KMS-11 (cell line): ENCODE measurements at regions not wholly inside any gene's neighbourhood (a gene's known extent, or its start where the extent isn't known, plus 50 kb on each side); places are given as distances from the start of the nearest gene placed in this dataset.

Experiments used
- H2AFZ ChIP-seq: fragments of 200-600 bp; sonication (generic); 2 replicates; pipeline ENCODE4 v1.6.1; 2016; ENCODE audit warnings: antibody characterized with exemption, mixed run types, low read depth
- H3K27ac ChIP-seq: fragments of 200-600 bp; sonication (generic); 2 replicates; pipeline ENCODE4 v1.6.1; 2016; ENCODE audit warnings: mild to moderate bottlenecking, mixed run types
- H3K27me3 ChIP-seq: fragments of 200-600 bp; sonication (generic); 2 replicates; pipeline ENCODE4 v1.6.1; 2017; ENCODE audit warnings: mild to moderate bottlenecking, low read depth, mixed run types, moderate library complexity; ENCODE audit not compliant: insufficient read depth
- H3K36me3 ChIP-seq: fragments of 200-600 bp; sonication (generic); 2 replicates; pipeline ENCODE4 v1.6.1; 2017; ENCODE audit warnings: mild to moderate bottlenecking, mixed run types; ENCODE audit not compliant: insufficient read depth
- H3K4me1 ChIP-seq: fragments of 200-600 bp; sonication (generic); 2 replicates; pipeline ENCODE4 v1.6.1; 2016; ENCODE audit warnings: mild to moderate bottlenecking, low read depth, mixed run types; ENCODE audit not compliant: poor library complexity, severe bottlenecking
- H3K4me2 ChIP-seq: fragments of 200-600 bp; sonication (generic); 2 replicates; pipeline ENCODE4 v1.7.0; 2016; ENCODE audit warnings: mild to moderate bottlenecking, mixed run types
- H3K4me3 ChIP-seq: fragments of 200-600 bp; sonication (generic); IDR thresholded peaks from 2 replicates; pipeline ENCODE4 v1.6.1; 2017; ENCODE audit warnings: low read depth, low read length, mixed read lengths; ENCODE audit not compliant: insufficient read depth
- H3K79me2 ChIP-seq: fragments of 200-600 bp; sonication (generic); 2 replicates; pipeline ENCODE4 v1.6.1; 2016; ENCODE audit warnings: low read depth, mixed run types; ENCODE audit not compliant: insufficient read depth
- H3K9ac ChIP-seq: fragments of 200-600 bp; sonication (generic); 2 replicates; pipeline ENCODE4 v1.6.1; 2016; ENCODE audit warnings: mild to moderate bottlenecking, mixed run types
- H4K20me1 ChIP-seq: fragments of 200-600 bp; sonication (generic); 2 replicates; pipeline ENCODE4 v1.6.1; 2016; ENCODE audit warnings: mild to moderate bottlenecking, mixed run types; ENCODE audit not compliant: insufficient read depth
- TF ChIP-seq, protein P1 (sequence below): fragments of 200-600 bp; sonication (generic); conservative IDR thresholded peaks from 2 replicates; pipeline ENCODE4 v1.6.1; 2017; ENCODE audit warnings: low read depth, mild to moderate bottlenecking, antibody characterized with exemption, low read length, moderate library complexity, mixed read lengths

DNA sequence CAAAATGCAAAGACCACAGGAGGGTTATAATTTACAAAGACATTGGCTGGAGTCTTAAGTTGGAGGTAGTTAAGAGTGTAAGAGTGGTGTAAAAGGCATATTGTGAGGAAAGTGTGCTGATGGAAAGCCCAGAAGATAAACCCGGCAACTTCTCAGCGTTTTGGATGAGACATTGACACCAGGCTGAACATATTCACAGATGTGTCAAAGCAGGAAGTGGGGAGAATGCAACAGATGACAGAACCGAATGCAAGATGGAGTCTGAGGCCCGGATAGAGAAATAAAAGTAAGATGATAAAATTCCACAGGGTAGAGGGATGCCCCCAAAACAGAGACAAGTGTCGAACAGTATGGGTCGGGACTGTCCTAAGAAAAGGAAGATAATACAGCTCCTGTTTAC is 230.4 kb upstream of the TMEM72 start:
- H3K4me1 ChIP-seq = no peaks in the 10 kb centered on the region
- no peaks in the 10 kb centered on the region for H4K20me1 ChIP-seq
- H3K36me3 ChIP-seq = no peaks in the 10 kb centered on the region
- H2AFZ ChIP-seq = no peak overlapping the region
- no peak overlapping the region for H3K4me3 ChIP-seq
- no peaks in the 10 kb centered on the region for H3K27me3 ChIP-seq
- TF ChIP-seq, protein P1, sequence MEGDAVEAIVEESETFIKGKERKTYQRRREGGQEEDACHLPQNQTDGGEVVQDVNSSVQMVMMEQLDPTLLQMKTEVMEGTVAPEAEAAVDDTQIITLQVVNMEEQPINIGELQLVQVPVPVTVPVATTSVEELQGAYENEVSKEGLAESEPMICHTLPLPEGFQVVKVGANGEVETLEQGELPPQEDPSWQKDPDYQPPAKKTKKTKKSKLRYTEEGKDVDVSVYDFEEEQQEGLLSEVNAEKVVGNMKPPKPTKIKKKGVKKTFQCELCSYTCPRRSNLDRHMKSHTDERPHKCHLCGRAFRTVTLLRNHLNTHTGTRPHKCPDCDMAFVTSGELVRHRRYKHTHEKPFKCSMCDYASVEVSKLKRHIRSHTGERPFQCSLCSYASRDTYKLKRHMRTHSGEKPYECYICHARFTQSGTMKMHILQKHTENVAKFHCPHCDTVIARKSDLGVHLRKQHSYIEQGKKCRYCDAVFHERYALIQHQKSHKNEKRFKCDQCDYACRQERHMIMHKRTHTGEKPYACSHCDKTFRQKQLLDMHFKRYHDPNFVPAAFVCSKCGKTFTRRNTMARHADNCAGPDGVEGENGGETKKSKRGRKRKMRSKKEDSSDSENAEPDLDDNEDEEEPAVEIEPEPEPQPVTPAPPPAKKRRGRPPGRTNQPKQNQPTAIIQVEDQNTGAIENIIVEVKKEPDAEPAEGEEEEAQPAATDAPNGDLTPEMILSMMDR = no peak
- no peak overlapping the region for H3K9ac ChIP-seq
- H3K27ac ChIP-seq = no peak overlapping the region
- H3K4me2 ChIP-seq = no peak overlapping the region
- H3K79me2 ChIP-seq = no peaks in the 10 kb centered on the region

DNA sequence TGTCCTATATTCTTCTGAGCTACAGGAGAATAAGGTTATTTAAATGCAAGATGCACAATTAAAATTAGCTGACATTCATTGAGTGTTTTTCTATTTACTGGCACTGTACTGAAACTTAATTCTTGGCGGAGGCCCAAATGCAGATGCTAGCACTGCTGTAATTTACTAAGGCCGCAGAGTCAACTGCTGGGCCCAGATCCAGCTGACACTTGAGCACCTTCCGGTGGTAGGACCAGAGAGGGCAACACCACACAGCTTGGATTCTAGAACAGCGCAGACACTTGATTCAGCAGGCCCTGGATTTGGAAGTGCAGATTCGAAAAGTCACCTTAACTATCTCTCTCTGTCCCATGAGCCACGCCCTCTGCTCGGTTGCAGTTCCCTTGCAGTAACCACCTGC is 228.6 kb upstream of the TMEM72 start:
- Histone ChIP-seq H3K4me2 (no peak overlapping the region), H3K36me3 (no peaks in the 10 kb centered on the region), H3K4me1 (no peaks in the 10 kb centered on the region), H3K79me2 (no peaks in the 10 kb centered on the region), H2AFZ (no peak overlapping the region), H3K9ac (no peak overlapping the region), H3K27me3 (no peaks in the 10 kb centered on the region), H4K20me1 (no peaks in the 10 kb centered on the region), H3K27ac (no peak overlapping the region), H3K4me3 (no peak overlapping the region)
- TF ChIP-seq, protein P1 = no peak

DNA sequence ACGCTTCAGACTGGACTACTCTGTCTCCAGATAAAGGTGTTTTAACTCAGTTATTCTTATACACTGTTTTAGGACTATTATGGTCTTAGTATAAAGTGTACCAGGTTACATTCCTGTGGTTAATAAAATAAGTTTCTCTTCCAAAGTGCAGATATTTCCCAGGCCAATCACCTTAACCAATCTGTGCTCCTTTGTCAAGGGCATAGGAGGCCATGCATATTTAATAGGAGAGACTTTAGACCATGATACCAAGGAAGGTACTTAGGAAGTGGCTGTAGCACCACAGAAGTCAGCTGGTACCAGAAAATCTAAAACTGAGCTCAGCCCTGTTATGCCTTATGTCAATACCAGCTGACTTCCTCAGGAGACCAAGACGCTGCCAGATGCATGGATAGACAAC is 226.5 kb upstream of the TMEM72 start:
- Histone ChIP-seq H3K79me2 (no peaks in the 10 kb centered on the region), H2AFZ (no peak overlapping the region), H3K4me1 (no peaks in the 10 kb centered on the region), H3K27ac (no peak overlapping the region), H3K27me3 (no peaks in the 10 kb centered on the region), H3K4me3 (no peak overlapping the region), H3K4me2 (no peak overlapping the region), H3K36me3 (no peaks in the 10 kb centered on the region), H4K20me1 (no peaks in the 10 kb centered on the region), H3K9ac (no peak overlapping the region)
- TF ChIP-seq, protein P1 = no peak

DNA sequence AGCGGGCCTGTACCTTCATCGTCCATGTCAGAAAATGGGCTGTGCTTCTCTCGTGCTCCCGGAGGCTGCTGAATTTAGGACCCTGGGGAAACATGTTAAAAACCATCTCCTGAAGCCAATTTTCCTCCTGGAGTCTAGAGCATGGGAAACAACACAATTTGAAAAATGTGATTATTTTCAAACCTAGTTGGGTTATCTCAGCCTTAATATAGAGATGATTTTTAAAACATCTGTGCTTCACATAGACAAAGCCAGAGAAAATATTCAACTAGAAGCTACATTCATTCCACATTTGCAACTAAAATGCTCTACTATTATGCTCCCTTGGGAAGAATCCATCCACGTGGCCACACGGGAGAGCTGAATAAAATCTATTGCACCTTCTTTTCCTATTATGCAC is 225.9 kb upstream of the TMEM72 start:
- Histone ChIP-seq H3K4me1 (no peaks in the 10 kb centered on the region), H3K27me3 (no peaks in the 10 kb centered on the region), H2AFZ (no peak overlapping the region), H3K27ac (no peak overlapping the region), H3K79me2 (no peaks in the 10 kb centered on the region), H3K9ac (no peak overlapping the region), H3K36me3 (no peaks in the 10 kb centered on the region), H3K4me3 (no peak overlapping the region), H4K20me1 (no peaks in the 10 kb centered on the region), H3K4me2 (no peak overlapping the region)
- TF ChIP-seq, protein P1 = no peak

DNA sequence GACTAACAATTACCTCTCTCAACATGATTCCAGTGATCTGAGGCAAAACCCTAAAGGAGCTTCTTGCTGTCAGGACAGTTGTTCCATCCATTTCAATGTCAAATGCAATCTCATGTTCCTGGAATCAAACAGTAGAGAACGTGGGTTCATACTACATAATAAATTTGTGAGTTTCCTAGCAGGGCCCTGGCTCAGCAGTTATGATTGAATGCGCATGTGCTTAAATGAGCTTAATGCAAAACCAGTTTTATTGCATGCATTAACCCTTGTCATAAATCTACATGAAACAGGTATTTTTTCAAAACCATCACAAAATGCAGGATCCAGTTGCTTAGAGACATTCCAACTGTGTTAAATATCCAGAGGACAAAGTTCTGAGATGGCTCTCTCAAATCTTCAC is 225.4 kb upstream of the TMEM72 start:
- Histone ChIP-seq H4K20me1 (no peaks in the 10 kb centered on the region), H3K4me1 (no peaks in the 10 kb centered on the region), H2AFZ (no peak overlapping the region), H3K4me2 (no peak overlapping the region), H3K79me2 (no peaks in the 10 kb centered on the region), H3K9ac (no peak overlapping the region), H3K27me3 (no peaks in the 10 kb centered on the region), H3K36me3 (no peaks in the 10 kb centered on the region), H3K27ac (no peak overlapping the region), H3K4me3 (no peak overlapping the region)
- TF ChIP-seq, protein P1 = no peak
